ENCODE measurements at regions not wholly inside any gene's neighbourhood (a gene's known extent, or its start where the extent isn't known, plus 50 kb on each side); places are given as distances from the start of the nearest gene placed in this dataset.

DNA sequence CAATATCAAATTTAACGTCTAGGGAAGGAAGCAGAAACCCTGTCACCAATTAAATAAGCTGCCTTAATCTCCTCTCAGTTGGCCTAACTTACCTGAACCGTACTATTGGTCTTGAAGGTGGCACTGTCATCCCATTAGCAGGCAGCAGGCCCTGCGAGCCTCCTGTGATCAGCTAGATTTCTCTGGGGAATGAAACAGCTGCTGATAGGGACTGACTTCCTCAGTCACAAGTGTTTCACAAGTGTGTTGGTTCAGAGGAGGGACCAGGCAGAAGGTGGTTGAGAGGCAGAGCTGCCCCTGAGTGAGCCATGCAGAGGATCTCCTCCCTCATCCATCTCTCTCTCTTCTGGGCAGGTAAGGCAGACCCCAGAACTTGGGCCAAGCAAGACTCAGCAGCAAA is 166.8 kb downstream of the DAD1 start:
- TF ChIP-seq EZH2 (IDR thresholded peaks at IDR 0.05; ENCODE audit: low read length, unreplicated experiment) = no peak
- TF ChIP-seq, protein P1, sequence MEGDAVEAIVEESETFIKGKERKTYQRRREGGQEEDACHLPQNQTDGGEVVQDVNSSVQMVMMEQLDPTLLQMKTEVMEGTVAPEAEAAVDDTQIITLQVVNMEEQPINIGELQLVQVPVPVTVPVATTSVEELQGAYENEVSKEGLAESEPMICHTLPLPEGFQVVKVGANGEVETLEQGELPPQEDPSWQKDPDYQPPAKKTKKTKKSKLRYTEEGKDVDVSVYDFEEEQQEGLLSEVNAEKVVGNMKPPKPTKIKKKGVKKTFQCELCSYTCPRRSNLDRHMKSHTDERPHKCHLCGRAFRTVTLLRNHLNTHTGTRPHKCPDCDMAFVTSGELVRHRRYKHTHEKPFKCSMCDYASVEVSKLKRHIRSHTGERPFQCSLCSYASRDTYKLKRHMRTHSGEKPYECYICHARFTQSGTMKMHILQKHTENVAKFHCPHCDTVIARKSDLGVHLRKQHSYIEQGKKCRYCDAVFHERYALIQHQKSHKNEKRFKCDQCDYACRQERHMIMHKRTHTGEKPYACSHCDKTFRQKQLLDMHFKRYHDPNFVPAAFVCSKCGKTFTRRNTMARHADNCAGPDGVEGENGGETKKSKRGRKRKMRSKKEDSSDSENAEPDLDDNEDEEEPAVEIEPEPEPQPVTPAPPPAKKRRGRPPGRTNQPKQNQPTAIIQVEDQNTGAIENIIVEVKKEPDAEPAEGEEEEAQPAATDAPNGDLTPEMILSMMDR (conservative IDR thresholded peaks at IDR 0.05; ENCODE audit: low read depth, low read length) = no peak
